Endothelial cell (in vitro differentiated cells): ENCODE measurements at regions not wholly inside any gene's neighbourhood (a gene's known extent, or its start where the extent isn't known, plus 50 kb on each side); places are given as distances from the start of the nearest gene placed in this dataset.
"Not testable (repeated sequence)": the region's sequence is repeated elsewhere in the genome, so short reads cannot be mapped to it uniquely, and the experiment has no call there.

Experiments
- DNase-seq: peaks from one replicate; pipeline ENCODE4 v3.0.0; 2021; ENCODE audit warnings: low spot score
- H3K27ac Mint-ChIP-seq: one replicate; pipeline ENCODE4 v1.8.0; 2021; ENCODE audit warnings: mixed read lengths, inconsistent platforms; ENCODE audit not compliant: unreplicated experiment
- H3K27me3 Mint-ChIP-seq: one replicate; pipeline ENCODE4 v1.8.0; 2021; ENCODE audit warnings: mild to moderate bottlenecking, moderate library complexity, mixed read lengths, inconsistent platforms; ENCODE audit not compliant: unreplicated experiment
- H3K36me3 Mint-ChIP-seq: one replicate; pipeline ENCODE4 v1.8.0; 2021; ENCODE audit warnings: mild to moderate bottlenecking, low read depth, mixed read lengths, inconsistent platforms; ENCODE audit not compliant: unreplicated experiment
- H3K4me1 Mint-ChIP-seq: one replicate; pipeline ENCODE4 v1.8.0; 2021; ENCODE audit warnings: mild to moderate bottlenecking, mixed read lengths, inconsistent platforms; ENCODE audit not compliant: unreplicated experiment
- H3K4me3 Mint-ChIP-seq: one replicate; pipeline ENCODE4 v1.8.0; 2021; ENCODE audit warnings: mild to moderate bottlenecking, mixed read lengths, inconsistent platforms; ENCODE audit not compliant: unreplicated experiment
- H3K9me3 Mint-ChIP-seq: one replicate; pipeline ENCODE4 v1.8.0; 2021; ENCODE audit warnings: mixed read lengths, inconsistent platforms; ENCODE audit not compliant: unreplicated experiment
- TF ChIP-seq, protein P1 (sequence below): fragments of 200-600 bp; sonication (generic); IDR thresholded peaks from one replicate; pipeline ENCODE4 v1.5.0; 2021; ENCODE audit warnings: antibody characterized with exemption; ENCODE audit not compliant: unreplicated experiment

DNA sequence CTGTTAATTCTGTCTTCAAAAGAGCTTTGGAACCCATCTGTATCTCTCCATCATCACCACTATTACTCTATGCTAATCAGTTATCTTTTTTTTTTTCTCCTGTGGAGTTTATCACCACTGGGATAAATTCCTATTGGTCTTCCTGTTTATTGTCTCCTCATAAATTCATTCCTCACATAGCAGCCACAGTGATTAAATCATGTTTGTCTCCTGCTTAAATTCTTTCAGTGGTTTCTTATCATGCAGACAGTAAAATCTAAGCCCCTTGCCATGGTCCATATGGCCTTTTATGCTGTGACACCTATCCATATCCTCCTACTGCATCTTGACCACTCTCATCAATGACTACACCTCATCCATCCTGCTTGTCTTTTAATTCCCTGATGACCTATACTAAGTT is 239.8 kb upstream of the ZEB2 start:
- Mint-ChIP-seq H3K4me1 (no peaks in the 10 kb centered on the region), H3K27me3 (no peaks in the 10 kb centered on the region), H3K27ac (no peak overlapping the region), H3K9me3 (no peaks in the 10 kb centered on the region), H3K4me3 (no peak overlapping the region), H3K36me3 (no peaks in the 10 kb centered on the region)
- TF ChIP-seq, protein P1, sequence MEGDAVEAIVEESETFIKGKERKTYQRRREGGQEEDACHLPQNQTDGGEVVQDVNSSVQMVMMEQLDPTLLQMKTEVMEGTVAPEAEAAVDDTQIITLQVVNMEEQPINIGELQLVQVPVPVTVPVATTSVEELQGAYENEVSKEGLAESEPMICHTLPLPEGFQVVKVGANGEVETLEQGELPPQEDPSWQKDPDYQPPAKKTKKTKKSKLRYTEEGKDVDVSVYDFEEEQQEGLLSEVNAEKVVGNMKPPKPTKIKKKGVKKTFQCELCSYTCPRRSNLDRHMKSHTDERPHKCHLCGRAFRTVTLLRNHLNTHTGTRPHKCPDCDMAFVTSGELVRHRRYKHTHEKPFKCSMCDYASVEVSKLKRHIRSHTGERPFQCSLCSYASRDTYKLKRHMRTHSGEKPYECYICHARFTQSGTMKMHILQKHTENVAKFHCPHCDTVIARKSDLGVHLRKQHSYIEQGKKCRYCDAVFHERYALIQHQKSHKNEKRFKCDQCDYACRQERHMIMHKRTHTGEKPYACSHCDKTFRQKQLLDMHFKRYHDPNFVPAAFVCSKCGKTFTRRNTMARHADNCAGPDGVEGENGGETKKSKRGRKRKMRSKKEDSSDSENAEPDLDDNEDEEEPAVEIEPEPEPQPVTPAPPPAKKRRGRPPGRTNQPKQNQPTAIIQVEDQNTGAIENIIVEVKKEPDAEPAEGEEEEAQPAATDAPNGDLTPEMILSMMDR, result no peak
- no peak for DNase-seq

DNA sequence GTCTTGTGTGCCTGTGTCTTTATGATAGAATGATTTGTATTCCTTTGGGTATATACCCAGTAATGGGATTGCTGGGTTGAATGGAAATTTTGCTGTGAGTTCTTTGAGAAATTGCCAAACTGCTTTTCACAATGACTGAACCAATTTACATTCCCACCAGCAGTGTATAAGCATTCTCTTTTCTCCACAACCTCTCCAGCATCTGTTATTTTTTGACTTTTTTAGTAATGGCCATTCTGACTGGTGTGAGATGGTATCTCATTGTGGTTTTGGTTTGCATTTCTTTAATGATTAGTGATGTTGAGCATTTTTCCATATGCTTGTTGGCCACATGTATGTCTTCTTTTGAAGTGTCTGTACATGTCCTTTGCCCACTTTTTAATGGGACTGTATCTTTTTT is 238.3 kb upstream of the ZEB2 start:
- not testable (repeated sequence) for H3K4me1 Mint-ChIP-seq, H3K27me3 Mint-ChIP-seq, H3K36me3 Mint-ChIP-seq, H3K4me3 Mint-ChIP-seq, H3K9me3 Mint-ChIP-seq, DNase-seq, H3K27ac Mint-ChIP-seq

DNA sequence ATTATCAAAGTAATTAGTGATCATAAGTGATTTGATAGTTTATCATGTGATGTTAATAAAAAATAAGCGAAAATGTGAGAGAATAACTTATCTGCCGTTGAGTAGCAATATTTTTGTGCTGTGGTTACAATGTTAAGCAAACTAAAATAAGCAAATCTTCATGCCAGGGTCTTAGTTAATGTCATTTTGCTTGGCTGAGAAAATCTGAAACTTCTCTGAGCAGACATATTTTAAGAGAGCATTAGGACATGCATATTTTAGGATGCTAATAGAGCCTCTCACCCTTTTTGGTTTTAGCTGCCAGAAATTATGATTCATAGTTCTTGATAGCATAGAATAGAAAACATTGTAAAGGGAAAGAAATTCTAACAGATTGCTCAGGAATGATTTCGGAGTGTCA is 233.5 kb upstream of the ZEB2 start:
- DNase-seq, result no peak
- Mint-ChIP-seq H3K27ac (no peak overlapping the region), H3K4me3 (no peak overlapping the region), H3K4me1 (no peaks in the 10 kb centered on the region), H3K27me3 (no peaks in the 10 kb centered on the region), H3K36me3 (no peaks in the 10 kb centered on the region), H3K9me3 (no peaks in the 10 kb centered on the region)
- TF ChIP-seq, protein P1, result no peak

DNA sequence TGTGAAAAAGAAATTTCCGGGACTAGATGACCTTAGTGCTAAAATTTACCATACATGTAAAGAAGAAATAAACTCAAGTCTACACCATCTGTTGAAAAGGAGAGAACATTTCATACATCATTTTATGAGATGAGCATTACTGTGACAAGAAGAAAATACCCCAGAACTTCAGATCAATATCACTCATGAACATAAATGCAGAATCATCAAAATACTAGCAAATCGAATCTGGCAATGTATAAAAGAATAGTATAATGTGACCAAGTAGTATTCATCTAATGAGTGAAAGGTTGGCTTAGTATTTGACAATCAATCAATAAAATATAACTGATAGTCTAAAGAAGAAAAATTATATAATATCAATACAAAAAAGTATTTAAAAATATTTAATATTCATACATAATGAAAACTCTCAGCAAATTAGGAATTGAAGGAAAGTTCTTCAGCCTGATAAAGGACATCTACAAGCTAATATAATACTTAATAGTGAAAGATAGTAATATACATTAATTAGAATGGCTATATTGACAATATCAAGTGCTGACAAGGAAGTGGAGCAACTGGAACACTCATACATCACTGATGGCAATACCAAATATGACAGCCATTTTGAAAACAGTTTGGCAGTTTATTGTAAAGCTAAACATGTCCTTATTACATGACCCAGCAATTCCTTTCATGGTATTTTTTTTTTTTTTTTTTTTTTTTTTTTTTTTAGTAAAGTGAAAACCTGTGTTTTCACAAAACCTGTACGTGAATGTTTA is 231.4 kb upstream of the ZEB2 start:
- no peak overlapping the region for H3K4me3 Mint-ChIP-seq
- TF ChIP-seq, protein P1, result no peak
- DNase-seq, result no peak
- H3K27ac Mint-ChIP-seq, result no peak overlapping the region
- H3K4me1 Mint-ChIP-seq, result no peaks in the 10 kb centered on the region
- peaks cover 7% of the 10 kb centered on the region for H3K9me3 Mint-ChIP-seq
- H3K27me3 Mint-ChIP-seq, result no peaks in the 10 kb centered on the region
- peaks cover 9% of the 10 kb centered on the region for H3K36me3 Mint-ChIP-seq

DNA sequence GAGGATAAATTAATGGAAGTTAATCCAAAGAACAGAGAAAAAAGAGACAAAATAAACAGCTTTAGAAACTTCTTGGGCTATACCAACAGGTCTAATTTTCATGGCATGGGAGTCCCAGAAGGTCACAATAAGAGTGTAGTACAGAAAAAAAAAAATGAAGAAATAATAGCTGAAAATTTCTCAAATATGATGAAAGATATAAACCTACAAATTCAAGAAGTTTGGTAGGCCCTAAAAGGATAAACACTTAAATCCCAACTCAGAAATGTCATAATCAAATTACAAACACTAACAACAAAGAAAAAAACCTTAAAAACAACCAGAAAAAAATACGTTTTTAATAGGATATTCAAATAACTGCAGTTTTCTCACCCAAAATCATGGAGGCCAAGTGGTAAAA is 229.3 kb upstream of the ZEB2 start:
- H3K9me3 Mint-ChIP-seq, result peaks cover 14% of the 10 kb centered on the region

More for the DNA sequence above, 229.3 kb upstream of the ZEB2 start:
- Mint-ChIP-seq H3K27ac (no peak overlapping the region), H3K27me3 (no peaks in the 10 kb centered on the region), H3K36me3 (peaks cover 13% of the 10 kb centered on the region), H3K4me1 (no peaks in the 10 kb centered on the region), H3K4me3 (no peak overlapping the region)
- TF ChIP-seq, protein P1, result no peak
- no peak for DNase-seq
